MV-4-11 (cell line): ENCODE measurements at regions not wholly inside any gene's neighbourhood (a gene's known extent, or its start where the extent isn't known, plus 50 kb on each side); places are given as distances from the start of the nearest gene placed in this dataset.
A peak's percentile ranks its signal among the peaks of the same experiment; 100 is the strongest.

Source experiments
- DNase-seq: peaks from one replicate; lab custom pipeline; 2025; lab: John Stamatoyannopoulos, UW

DNA sequence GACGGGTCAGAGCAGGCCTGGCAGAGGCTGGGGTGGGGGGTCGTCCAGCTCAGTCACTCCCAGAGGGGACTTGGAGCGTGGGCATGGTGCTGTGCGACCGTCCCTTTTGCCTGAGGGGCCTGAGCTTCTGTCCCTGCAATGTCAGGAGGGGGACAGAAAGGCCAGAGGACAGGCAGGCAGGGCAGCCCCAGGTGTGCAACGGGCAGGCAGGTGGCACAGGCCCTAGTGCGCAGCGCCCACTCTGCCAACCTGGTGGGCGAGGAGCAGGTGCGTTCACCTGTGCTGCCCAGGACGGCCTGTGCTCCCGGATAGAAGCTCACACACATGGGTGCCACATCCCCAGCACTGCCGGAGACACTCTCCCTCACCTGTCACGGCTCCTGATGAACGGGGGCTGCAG is 78.7 kb upstream of the SLCO4A1 start:
- no peak for DNase-seq

DNA sequence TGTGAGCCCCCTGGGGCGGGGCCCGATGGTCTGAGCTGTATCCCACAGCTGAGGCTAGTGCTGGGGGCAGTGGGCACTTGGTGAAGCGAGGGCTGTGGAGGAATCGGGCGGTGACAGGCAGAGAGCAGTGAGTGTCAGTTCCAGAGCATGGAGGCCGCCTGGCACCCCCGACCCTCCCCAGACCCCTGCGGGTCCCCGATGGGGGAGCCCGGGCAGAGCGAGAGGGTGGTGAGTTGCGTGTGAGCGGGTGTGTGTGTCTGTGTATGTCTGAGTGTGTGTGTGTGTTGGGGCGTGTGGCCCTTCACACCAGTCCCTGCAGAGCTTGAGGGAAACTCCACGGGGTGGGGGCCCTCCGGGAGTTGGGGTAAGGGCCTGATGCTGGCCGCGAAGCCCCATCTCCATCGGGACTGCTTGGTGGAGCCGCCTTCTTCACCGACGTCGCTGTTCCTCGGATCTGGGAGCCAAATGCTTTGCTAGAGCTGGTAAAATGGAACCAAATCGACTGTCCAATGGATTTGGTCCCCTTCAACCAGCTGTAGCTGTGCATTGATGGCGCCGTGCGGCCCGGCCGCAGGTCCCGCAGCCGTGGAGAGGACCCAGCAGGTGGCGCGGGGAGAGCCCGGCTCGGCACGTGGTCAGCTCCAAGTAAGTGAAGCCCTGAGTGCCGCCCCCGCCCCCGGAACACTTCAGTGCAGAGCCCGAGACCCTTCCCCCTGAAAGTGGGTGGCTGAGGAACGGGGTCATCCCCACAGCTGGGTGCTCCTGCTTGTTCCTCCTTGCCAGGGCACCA is 77.7 kb upstream of the SLCO4A1 start:
- DNase-seq: no peak

DNA sequence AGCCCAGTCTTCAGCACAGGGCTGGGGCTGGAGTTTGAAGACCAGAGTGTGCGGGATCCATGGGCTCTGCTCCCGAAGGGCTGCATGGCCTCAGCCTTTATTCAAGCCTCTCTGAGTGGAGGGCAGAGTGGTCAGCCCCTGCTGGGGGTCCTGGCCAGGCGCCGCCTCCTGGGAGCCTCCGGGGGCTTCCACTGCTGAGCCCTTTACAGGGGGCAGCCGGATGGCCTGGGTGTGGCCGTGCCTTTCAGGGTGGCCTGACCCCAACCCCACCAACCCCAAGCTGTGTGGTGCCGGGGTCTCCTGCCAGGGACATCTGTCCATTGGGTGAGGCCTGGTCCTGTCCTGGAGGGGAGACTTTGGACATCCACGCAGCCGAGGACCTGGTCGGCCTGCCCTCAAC is 76.0 kb upstream of the SLCO4A1 start:
- no peak for DNase-seq

DNA sequence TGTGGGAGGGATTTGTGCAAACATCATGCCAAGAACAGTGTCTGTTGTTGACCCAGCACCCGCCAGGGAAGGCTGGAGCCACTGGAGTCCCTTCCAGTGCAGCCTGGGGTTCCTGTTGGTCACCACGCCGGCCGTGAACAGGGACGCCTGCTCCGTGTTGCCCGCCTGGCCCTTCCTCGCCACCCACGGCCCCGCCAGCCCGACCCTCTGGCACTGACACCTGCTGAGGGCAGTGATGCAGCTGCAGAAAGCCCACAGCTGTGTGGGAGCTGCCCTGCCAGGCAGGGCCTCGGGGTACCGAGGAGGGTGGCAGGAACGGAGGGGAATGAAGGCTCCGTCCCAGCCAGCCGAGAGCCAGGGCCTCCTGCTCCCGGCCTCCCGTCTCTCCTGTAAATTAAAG is 75.5 kb upstream of the SLCO4A1 start:
- no peak for DNase-seq

DNA sequence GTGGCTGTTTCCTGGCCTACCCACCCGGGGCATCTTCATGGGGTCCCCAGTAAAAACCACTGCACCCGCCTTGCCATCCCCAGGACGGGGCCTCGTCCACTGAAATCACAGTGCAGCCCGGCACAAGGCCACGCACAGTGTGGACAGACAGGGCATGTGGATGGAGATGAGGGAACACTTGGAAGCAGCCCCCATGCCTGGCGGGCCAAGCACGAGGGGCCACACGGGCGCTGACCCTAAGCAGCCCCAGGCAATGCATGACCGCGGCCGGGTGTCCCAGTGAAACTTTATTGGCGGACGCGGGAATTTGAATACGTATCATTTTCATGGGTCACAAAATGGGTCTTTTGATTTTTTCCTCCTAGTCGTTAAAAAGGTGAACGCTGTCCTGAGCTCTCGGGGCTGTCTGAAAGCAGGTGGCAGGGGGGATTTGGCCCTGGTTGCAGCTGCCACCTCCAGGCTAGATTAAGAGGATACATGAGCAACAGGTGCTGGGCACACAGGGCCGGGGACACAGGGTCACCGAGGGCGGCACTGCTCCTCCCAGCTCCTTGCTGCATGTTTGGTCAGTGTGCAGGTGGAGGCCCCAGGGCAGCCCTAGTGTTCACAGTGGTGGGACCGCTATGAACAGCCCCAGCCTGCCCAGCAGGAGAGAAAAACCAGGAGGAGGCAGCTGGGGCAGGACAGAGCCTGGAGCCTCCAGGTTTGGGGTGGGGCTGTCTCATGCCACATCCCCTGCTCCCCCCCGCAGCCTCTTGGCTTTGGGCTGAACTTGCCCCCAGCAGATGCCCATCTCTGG is 74.9 kb upstream of the SLCO4A1 start:
- DNase-seq: no peak

DNA sequence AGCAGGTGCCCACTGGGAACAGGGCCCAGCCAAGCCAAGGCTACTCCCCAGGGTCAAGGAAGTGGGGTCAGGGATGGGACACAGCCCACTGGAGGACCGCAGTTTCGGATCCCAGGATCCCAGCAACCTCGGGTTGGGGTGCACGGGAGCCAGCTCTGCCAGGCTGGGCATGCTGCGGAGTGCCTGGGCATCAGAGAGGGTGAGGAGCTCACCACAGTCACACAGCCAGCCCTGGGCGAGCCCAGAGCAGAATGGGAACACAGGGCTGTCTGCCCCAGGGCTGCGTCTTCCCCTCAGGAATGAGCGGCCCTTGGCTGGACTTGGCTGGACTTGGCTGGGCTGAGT is 74.3 kb upstream of the SLCO4A1 start:
- no peak for DNase-seq

DNA sequence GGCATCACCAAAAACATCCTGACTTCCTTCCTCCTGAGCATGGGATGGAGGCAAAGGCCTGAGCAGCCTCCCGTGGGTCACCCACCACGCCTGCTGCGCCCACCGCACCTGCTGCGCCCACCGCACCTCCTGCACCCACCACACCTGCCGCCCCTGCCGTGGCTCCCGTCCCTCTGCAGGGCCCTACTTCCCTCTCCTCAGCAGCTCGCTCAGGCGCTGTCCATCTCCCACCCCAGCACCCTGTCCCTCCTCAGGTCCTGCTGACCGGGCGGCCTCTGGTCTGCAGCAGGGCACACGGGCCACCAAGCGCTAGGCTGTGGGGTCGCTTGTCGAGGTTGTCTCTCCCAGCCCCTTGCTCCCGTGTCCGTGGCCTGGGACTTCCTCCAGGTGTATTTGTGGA is 72.7 kb upstream of the SLCO4A1 start:
- no peak for DNase-seq

DNA sequence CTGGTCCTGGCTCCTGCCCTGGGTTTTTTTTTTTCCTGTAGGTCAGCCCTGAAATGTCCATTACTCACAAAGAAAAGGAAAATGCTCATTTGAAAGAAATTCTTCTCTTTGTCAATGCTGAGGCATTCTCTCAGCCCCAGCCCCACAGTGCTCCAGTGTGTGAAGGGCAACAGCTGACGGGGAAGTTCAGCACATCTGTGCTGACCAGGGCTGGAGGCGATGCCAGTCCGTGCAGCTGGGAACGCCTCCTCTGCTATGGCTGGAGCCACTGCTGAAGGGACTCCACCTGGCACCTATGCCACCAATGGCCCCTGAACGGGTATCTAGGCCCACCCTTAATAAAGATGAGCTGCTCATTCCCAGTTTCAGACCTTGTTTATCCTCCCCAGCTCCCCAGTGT is 71.9 kb upstream of the SLCO4A1 start:
- DNase-seq: no peak

DNA sequence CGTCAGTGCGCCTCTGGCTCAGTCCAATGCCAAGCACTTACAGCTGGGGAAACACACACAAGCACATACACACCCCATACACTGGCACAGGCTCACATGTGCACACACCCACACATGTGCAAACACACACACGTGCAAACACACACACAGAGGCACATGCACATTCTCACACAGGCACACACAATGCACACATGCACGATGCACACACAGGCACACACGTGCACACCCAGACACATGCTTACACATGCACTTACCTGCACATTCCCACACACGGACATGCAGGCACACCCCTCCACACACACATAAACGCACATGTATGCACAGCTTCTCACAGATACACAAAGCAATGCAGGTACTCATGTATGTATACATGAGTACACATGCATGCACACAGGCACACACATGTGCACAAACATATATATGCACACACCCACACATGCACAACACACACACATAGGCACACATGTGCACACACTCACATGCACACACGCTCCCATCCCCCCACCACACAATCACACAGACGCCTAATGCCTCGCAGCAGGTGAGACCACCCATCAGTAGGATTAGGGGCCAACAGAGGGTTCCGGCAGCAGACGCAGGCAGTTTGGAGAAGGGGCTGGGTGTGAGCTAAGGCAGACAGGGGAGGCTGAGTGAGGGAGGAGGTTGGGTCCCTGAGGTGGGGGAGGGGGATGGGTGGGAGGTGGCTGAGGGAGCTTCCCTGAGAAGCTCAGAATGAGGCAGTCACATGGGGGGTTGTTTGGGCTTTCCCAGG is 71.2 kb upstream of the SLCO4A1 start:
- no peak for DNase-seq

DNA sequence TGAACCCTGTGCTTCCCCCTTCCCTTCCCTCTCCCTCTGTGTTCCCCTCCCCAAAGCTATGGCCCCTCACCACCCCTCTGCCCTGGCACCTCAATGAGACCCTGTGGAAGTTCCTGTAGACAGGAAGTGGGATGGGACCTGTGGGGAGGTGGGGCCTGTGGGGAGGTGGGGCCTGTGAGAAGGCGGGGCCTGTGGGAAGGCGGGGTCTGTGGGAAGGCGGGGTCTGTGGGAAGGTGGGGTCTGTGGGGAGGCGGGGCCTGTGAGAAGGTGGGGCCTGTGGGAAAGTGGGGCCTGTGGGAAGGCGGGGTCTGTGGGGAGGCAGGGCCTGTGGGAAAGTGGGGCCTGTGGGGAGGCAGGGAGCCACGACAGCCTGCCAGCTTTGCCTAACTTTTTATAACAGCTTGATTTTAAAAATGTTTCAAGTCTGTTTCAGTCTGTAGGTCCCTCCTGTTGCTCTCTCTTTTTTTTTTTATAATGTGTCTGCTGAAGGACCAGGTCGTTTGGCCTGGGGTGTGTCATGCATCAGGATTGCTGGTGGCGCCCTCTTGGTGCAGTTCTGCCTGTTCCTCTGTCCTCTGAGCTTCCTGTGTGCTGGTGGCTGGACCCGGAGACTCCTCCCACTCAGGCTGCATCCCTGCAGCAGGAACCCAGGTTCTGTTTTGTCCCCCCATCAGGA is 70.5 kb upstream of the SLCO4A1 start:
- DNase-seq: peak; percentile 34

DNA sequence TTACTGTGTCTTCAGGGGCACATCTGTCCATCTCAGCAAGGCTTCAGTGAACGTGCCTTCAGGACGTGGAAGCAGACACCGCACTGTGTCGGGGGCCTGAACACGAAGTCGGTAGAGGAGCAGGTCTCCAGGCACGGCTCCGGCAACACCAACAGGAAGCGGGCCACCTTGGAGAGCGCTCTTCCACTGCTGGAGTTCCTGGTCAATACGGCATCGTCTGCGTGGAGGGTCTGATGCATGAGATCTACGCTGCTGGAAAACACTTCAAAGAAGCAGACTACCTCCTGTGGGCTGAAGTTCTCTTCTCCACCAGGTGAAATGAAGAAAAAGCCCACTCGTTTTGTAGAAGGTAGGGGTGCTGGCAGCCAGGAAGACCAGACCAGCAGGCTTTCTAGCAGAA is 69.3 kb upstream of the SLCO4A1 start:
- DNase-seq: no peak

DNA sequence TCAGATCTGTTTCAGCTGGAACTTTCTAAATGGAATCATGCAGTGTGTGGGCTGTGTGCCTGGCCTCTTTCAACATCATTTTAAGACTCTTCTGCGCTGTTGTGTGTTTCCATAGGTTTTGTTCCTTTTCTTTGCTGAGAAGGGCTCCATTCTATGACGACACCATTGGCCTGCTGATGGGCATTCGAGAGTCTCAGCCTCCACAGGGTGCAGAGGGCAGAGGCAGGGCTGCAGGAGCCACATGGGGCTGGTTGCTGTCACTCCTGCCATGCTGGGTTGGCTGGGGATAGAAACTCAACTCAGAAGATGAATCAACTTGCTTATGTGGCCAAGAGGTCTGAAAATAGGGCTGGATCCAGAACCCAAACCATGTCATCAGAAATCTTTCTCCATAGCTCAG is 68.5 kb upstream of the SLCO4A1 start:
- no peak for DNase-seq

DNA sequence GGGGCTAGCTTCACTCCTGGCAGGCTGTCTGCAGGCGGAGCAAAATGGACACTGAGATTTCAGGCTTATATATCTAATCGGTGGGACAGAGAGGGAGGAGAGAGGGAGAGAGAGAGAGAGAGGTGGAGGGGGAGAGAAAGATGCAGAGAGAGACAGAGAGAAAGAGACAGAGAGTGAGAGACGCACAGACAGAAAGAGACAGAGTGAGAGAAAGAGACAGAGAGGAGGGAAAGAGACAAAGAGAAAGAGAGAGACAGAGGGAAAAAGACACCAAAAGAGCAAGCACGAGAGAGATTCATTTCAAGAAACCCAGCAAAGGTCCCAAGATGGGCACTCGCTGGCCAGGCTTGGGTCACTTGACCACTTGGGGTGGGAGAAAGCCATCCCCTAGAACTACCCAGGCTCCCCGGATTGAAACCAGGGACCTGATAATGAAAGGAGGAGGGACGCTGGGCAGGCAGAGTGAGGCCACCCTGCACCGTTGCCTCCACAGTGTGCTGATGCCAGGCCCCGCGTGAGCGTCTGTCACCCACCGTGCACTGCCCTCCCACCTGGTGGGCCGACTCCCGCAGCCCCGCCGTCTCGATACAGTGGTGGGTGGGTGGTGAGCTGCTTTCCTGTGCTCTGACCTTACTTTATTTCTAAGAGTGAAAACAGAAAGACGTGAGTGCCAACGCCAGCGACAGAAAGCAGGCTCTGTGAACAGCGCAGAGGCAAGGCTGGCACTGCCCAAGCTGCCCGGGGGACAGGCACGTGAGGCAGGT is 67.9 kb upstream of the SLCO4A1 start:
- no peak for DNase-seq

DNA sequence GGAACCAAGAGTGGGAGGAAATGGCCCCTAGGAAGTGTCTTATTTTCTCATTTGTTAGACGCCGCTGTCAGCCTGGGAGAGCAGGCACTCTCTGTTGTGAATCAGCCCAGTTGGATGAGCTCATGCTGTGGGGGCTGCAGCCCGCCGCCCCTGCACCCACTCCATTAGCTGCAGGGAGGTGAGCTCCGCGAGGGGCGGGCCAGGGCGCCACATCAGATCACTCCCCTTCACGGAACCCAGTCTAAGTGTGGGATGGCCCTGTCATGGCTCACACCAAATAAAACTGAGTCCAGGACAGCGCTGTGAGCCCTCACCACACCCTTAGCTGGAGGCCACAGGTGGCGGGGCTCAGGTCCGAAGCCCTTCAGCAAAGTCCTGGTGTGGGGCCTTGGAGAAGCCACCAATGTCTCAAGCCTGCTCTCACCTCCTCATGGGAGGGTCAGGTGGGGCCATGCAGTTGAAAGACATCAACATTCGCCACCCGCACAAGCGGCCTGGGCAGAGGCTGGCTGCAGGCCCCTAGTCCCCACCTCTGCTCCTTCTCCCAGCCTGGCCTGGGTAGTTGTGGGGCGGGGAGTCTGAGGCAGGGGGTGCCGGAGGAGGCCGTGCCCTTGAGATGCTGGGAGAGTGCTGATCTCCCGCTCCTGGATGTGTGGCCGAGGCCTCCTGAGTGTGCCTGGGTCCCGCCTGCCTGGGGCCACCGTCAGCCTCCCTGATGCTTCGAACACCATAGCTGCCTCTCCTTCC is 66.2 kb upstream of the SLCO4A1 start:
- no peak for DNase-seq

DNA sequence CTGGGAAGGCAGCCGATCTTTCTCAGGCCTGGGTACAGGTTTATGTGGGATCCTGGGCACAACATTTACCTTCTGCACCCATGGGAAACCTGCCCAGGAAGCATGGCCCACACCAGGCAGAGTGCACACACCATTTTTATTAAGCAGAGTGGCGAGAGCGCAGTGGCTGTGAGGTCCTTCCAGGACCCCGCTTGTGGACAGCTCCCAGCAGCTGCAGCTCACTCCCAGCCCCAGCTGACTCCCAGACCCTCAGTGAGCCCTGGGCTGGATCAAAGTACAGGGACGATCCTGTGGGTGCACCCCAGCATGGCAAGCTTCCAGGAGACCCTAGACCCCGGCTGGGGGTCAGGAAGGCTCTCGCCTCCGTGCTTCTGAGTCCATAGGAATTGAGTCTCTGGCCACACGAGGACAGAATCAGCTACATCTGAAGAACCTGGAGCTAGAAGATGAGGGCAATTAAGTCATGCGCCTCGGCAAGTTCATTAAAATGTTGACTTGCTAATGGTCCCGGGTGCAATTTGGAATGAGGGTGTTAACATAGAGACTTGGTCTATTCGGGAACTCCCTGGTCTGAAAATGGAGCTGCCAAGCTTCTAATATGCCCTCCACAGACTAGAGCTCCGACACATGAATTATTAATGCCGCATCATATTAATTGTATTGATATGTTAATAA is 65.4 kb upstream of the SLCO4A1 start:
- no peak for DNase-seq

DNA sequence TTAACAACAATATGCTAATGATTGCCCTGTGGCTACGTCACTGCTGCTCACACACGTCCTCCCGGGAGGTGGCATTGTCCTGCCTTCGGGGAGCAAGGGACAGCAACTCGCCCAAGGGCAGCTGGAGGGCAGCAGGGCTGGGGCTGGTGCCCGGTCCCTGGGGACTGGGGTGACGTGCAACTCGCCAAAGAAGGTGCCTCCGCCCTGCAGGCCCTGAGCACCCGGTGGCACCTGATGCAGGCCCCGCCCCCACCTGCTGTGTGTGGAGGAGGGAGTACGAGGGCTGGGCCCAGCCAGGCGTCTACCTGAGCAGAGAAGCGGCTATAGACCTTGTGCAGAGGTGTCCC is 64.8 kb upstream of the SLCO4A1 start:
- no peak for DNase-seq

DNA sequence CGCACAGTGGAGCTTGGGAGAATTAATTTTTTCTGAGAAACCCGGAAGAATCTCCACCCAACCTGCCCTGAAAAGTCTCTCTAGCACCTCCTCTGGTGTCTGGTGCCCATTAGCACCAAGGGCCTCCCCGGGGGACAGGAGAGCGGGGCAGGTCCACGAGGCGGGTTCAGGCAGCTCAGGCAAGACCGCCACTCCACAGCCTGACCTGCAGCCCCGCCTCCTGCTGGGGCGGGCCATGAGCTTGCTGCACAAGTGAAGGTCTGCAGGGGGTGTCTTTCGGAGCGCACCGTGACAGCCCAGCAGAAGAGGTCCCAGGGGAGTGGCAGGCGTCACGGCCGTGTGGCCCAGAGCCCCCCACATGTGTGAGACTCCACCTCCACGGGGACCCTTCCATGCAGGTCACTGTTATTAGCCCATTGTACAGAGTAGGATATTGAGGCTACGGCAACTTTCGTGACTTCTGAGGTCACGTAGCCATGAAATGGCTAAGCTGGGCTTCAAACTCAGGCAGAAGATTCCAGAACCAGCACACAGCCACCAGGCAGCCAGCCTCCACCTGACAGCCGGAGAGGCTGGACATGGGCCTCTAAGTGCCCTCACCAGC is 63.9 kb upstream of the SLCO4A1 start:
- DNase-seq: no peak

DNA sequence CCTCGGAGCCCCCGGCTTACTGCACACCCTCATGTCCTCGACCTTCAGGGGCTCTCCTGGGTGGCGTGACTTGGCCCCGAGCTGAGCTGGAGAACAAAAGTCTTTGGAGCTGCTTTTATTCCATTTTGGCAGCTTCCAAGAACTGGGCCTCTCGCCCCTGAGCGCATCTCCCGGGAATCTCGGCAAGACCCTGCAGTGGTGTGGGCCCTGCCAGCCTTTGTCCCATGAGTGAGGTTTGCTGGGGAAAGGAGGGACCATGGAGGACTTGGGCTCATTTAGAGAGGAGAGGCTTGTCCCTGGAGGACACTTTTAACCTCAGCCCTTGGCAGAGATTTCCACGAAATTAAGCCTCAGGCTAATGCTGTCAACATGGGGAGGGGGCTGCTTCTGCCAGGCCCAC is 62.3 kb upstream of the SLCO4A1 start:
- DNase-seq: no peak

DNA sequence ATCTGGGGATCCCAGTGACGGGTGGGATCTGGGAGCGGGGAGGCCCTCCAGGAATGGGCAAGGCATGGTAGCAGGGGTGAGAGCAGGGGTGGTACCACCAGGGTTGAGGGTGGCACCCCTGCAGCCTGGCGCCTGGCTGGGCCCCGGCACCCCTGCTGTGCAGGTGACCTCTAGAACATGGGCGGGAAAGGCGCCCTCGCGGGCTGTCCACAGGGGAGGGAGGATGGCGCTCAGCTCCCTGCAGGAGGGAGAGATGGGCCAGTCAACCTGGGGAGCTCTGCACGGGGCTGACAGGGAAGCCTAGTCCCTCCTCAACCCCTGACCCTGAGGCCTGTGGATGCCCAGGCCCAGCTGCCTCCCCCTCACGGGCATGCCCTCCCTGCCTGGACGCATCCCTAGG is 61.6 kb upstream of the SLCO4A1 start:
- no peak for DNase-seq

DNA sequence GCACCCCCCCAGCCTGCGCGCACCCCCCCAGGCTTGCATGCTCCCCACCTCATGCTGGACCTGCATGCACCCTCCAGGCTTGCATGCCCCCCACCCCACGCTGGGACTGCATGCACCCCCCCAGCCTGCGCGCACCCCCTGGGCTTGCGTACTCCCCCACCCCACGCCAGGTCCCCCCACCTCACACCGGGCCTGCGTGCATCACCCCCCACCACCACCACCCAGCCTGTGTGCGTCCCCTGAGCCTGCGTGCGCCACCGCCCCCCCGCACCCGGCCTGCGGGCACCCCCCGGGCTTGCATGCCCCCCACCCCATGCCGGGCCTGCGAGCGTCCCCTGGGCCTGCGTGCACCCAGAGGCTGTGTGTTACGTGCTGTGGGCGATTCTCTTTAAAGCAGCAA is 61.0 kb upstream of the SLCO4A1 start:
- DNase-seq: no peak
